HG02870 (cell line): ENCODE measurements at regions not wholly inside any gene's neighbourhood (a gene's known extent, or its start where the extent isn't known, plus 50 kb on each side); places are given as distances from the start of the nearest gene placed in this dataset.
A peak's percentile ranks its signal among the peaks of the same experiment; 100 is the strongest.
"Not testable (repeated sequence)": the region's sequence is repeated elsewhere in the genome, so short reads cannot be mapped to it uniquely, and the experiment has no call there.

Source experiments
- ATAC-seq: cut with Tn5 transposase; IDR thresholded peaks from one replicate; pipeline ENCODE4 v1.9.1; 2021; ENCODE audit warnings: mild to moderate bottlenecking, moderate library complexity; ENCODE audit not compliant: unreplicated experiment

- not testable (repeated sequence) for ATAC-seq
These were observed 126.2 kb upstream of the TGFBR2 start for GRCh38 chr3:30480156-30480555.

- ATAC-seq: no peak
These were observed 125.8 kb upstream of the TGFBR2 start for GRCh38 chr3:30480587-30480986.

- ATAC-seq: no peak
These were observed 125.2 kb upstream of the TGFBR2 start for GRCh38 chr3:30481241-30481640.

- ATAC-seq: not testable (repeated sequence)
These were observed 122.2 kb upstream of the TGFBR2 start for GRCh38 chr3:30484229-30484628.

DNA sequence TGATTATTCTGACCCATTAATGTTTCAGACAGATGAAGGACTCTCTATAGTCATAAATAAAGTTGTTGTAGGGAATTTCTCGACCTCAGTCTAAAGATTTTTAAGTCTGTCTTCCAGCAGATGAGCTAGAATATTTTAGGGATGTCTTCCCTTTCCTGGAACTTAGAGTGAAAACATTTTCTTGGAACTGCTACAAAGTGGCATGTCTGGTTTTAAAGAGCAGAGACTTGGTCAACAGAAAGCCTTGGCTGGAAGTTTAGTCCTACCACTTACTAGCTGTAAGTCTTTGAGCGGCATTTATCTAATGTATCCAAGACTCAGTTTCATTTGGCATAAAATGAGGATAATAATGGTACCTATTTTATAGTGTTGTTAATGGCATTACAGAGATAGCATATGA lies 120.0 kb upstream of the TGFBR2 start:
- ATAC-seq: no peak

DNA sequence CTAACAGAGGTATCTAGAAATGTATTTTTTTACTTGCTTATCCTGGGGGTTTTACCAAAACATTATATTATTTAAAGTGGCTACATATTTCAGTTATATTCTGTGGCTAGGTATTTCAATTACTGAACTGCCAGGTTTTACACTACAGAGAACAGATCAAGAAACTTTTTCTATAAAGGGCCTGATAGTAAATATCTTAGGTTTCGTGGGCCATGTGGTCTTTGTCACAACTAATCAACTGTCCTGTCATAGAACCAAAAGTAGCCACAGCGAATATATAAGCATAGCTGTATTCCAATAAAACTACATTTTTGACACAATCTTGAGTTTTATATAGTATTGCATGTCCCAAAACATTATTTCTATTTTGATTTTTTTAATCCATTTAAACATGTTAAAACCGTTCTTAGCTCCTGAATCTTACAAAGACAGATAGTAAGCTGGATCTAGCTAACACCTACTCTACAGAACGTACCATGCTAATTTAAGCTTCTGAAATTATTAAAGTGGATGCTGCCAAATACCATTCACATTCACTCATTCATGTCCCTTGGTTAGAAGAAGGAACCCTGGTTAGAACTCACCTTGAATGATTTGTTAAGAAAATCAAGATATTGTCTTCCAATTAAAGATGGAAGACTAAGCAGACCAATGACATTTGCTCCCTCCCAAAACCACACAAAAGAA lies 118.2 kb upstream of the TGFBR2 start:
- ATAC-seq: no peak

- no peak for ATAC-seq
These were observed 113.8 kb upstream of the TGFBR2 start for GRCh38 chr3:30492322-30493192.

- no peak for ATAC-seq
These were observed 112.5 kb upstream of the TGFBR2 start for GRCh38 chr3:30493911-30494311.

DNA sequence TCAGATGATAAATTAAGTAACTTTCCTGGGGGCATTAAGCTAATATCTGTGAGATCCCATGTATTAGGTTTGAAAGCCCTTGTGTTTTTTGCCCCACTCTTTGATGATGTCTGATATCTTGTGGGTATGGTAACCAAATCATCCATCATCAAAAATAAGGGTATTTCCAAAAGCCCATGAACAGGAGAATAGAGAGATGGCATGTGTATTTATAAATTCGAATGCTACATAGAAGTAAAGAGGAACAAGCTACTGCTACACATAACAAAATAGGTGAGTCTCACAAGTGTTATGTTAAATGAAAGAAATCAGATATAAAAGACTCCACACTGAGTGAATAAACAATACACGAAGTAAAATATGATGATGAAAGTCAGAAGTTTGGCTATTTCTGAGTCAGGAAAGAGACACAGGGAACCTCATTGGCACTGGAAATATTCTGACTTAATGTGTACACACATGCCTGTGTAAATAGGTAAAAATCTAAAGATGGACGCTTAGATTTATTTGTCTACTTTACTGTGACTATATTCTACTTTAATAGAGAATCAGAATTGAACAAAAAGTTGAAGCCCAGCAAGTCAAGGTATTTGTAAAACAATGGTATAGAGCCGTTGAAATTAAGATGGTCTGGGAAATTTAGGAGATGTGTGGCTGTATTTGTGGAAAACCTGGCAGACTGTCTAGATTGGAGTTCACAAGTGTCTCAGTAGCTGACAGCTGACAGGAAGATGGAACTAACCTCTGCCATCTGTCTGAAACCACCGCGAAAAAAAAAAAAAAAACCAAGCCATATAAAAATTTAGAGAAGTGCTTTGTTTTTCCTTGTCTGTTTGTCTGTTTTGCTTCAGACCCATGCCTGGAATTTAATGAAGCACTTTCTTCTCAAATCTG lies 111.0 kb upstream of the TGFBR2 start:
- no peak for ATAC-seq

GRCh38 chr3:30496066-30496966 lies 110.1 kb upstream of the TGFBR2 start:
- ATAC-seq: no peak

GRCh38 chr3:30498587-30498967 lies 107.8 kb upstream of the TGFBR2 start:
- ATAC-seq: no peak

- peak; percentile 96 for ATAC-seq
These were observed 105.6 kb upstream of the TGFBR2 start for GRCh38 chr3:30500666-30501399.

GRCh38 chr3:30501526-30501925 lies 104.9 kb upstream of the TGFBR2 start:
- ATAC-seq: no peak

- ATAC-seq: no peak
These were observed 104.2 kb upstream of the TGFBR2 start for GRCh38 chr3:30502051-30502741.

DNA sequence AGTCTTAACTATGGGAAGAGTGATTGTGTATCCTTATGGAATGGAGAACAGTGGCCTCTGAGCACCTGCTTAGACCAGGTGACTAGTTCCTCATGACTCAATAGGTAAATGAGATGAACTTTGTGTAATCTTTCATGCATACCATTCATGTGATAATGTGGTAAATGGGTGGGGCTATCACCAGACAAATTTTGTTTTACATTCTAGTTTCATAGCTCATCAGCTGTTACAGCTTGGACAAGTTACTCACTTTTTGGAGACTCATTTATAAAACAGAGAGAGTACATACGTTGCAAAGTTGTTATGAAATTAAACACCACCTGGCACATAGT lies 103.7 kb upstream of the TGFBR2 start:
- ATAC-seq: peak; percentile 33

- no peak for ATAC-seq
These were observed 103.0 kb upstream of the TGFBR2 start for GRCh38 chr3:30503446-30503845.

DNA sequence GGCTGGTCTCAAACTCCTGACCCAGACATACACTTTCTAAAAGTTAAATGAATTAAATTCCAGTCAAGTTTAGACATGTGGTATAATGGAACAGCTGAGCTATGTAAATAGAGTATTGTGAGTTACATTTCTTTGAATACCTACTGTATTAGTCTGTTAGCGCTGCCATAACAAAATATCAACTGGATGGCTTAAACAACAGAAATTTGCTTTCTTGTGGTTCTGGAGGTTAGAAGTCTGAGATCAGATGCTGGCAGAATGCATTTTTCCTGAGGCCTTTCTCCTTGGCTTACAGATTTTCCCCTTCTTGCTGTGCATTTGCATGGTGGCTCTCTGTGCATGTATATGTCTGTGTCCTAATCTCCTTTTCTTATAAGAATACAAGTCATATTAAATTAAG lies 101.5 kb upstream of the TGFBR2 start:
- no peak for ATAC-seq

GRCh38 chr3:30505866-30506520 lies 100.4 kb upstream of the TGFBR2 start:
- ATAC-seq: no peak

- no peak for ATAC-seq
These were observed 98.1 kb upstream of the TGFBR2 start for GRCh38 chr3:30508339-30508738.
